ENCODE measurements at regions not wholly inside any gene's neighbourhood (a gene's known extent, or its start where the extent isn't known, plus 50 kb on each side); places are given as distances from the start of the nearest gene placed in this dataset.

- TF ChIP-seq CTCF (IDR thresholded peaks at IDR 0.05; ENCODE audit: control extremely low read depth in 1 of 3, insufficient read depth in 1 of 3, low read depth in 1 of 3, low read length in 3 of 3) (no peak), EZH2 (IDR thresholded peaks at IDR 0.05; ENCODE audit: low read depth, low read length, severe bottlenecking) (no peak)
Measured at GRCh38 chr14:53462931-53463778, 310.0 kb upstream of the DDHD1 start.

All from H1 (cell line).